HPDE6-E6E7 (cell line): ENCODE measurements at regions not wholly inside any gene's neighbourhood (a gene's known extent, or its start where the extent isn't known, plus 50 kb on each side); places are given as distances from the start of the nearest gene placed in this dataset.
"Not testable (repeated sequence)": the region's sequence is repeated elsewhere in the genome, so short reads cannot be mapped to it uniquely, and the experiment has no call there.

ENCODE experiments used
- DNase-seq: peaks from one replicate; pipeline ENCODE4 v3.0.0; 2011; ENCODE audit warnings: missing footprints; ENCODE audit errors: extremely low spot score

- DNase-seq: no peak
These were observed 163.0 kb downstream of the BRMS1L start for GRCh38 chr14:35988972-35989690.

GRCh38 chr14:35988550-35988949 lies 162.4 kb downstream of the BRMS1L start:
- DNase-seq: no peak

DNA sequence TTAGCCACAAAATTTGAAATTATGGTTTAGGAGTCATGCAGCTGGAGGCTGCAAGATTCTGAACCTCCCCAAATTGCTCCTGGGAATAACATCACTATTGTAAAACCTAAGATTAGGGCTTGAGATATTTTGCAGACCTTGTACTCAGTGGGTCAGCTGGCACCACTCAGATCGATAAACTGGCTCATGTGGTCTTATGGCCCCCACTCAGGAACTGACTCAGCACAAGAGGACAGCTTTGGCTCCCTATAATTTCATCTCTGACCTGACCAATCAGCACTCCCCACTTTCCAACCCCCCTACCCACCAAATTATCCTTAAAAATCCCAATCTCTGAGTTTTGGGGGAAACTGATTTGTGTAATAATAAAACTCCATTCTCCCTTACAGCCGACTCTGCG lies 161.6 kb downstream of the BRMS1L start:
- DNase-seq: no peak

- no peak for DNase-seq
These were observed 160.1 kb downstream of the BRMS1L start for GRCh38 chr14:35986219-35986573.

DNA sequence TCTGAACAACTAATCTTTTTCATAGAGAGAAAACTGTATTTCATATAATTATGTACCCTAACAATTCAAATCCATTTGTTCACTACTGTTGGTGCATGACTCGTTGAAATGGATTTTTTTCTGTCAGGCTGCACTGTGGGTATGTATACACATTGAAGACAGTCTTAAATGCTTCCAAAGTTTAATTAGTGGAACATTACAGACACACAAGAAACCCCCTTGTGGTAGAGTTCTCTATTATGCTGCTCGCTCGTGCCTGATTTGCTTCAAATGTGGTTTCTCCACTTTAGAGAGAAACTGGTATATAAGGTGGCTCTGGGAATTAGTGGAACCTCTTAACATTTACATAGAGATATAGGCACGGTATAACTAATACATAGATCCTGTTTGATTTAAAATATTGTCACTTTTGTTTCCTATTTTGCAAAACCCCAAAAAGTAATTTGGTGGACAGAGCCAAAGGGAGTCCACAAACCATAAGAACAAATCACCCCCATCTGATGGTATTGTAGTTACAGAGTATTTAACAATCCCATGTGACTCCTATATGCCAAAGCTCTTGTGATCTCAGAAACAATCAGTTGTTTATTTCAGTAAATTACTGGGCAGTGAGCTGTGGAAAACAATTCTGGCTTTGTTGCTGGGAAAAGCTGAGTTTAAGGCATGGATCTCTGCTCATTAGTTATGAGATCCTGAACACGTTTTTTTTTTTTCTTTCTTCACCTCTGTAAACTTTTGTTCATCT lies 159.5 kb downstream of the BRMS1L start:
- DNase-seq: no peak

- no peak for DNase-seq
These were observed 153.4 kb downstream of the BRMS1L start for GRCh38 chr14:35979531-35979930.

- no peak for DNase-seq
These were observed 152.4 kb downstream of the BRMS1L start for GRCh38 chr14:35978561-35978960.

DNA sequence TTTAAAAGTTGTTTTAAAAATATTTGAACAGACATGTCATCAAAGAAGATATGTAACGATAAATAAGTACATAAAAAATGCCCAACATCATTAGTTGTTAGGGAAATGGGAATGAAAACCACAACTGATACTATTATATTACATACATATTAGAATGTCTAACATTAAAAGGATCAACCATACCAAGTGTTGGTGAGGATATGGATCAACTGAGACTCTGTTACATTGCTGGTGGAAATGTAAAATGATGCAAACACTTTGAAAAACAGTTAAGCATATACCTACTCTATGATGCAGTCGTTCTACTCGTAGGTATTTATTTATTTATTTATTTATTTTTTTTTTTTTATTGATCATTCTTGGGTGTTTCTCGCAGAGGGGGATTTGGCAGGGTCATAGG lies 149.7 kb downstream of the BRMS1L start:
- no peak for DNase-seq

DNA sequence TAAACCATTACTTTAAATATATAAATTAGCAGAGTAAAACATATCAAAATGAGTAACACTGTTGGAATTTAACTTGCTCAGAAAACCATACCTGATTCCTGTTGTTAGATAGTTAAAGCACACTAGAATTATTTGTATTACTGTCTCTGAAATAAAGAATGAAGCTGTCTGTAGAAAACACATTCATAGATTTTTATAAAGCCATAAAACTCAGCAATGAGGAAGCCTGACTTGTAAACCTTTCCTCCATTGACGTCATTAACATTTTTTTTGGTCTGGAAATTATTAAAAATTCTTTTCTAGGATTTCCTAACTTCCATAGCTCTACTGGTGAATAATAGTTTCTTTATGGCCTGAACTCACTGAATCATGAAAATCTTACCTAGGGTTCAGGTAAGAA lies 147.6 kb downstream of the BRMS1L start:
- no peak for DNase-seq

- no peak for DNase-seq
These were observed 146.0 kb downstream of the BRMS1L start for GRCh38 chr14:35971965-35972630.

- no peak for DNase-seq
These were observed 143.2 kb downstream of the BRMS1L start for GRCh38 chr14:35969310-35969709.

- DNase-seq: no peak
These were observed 139.3 kb downstream of the BRMS1L start for GRCh38 chr14:35965400-35965799.

GRCh38 chr14:35964697-35965286 lies 138.7 kb downstream of the BRMS1L start:
- DNase-seq: no peak

GRCh38 chr14:35963209-35963608 lies 137.1 kb downstream of the BRMS1L start:
- peak; percentile 6 for DNase-seq

DNA sequence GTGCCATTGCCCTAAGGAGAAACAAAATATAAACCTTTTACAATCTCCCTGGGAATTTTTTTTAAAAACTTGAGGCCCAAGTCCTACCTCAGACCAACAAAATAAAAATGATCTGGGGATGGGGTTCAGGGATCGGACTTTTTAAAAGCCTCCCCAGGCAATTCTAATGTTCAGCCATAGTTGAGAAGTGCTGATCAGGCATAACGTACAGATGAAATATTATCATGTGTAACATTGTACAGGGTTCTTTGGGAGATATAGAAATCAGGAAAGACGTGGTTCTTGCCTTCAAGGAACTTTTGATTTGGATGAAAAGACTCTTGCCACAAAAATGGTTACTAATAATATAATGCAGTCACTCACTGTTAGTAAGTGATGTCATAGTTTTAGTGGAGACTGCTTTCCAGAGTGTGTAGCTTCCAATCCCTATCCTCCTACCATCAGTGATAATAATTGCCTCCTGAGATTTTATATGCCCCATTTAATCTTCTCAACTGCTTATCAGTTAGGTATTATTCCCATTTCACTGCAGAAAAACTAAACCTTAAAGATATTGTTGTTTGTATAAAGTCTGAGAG lies 135.6 kb downstream of the BRMS1L start:
- no peak for DNase-seq

DNA sequence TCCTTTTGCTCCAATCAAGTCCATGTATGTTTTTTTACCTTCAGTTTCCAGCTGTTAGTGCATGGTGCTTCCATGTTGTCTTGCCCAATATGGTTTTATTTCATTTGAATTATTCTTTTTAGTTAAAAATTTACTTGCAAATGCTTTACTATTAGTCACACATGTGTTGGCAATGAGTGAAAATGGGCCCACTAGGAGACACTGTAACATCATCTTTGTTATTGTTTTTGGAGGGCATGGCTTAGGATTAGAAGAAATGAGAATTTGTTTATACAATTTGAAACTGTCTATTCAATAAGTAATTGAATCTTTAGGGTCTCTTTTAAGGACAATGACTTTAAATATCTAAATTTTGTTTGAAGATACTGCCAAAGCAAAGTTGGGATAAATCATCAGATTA lies 133.7 kb downstream of the BRMS1L start:
- DNase-seq: no peak

GRCh38 chr14:35958499-35958898 lies 132.4 kb downstream of the BRMS1L start:
- no peak for DNase-seq

DNA sequence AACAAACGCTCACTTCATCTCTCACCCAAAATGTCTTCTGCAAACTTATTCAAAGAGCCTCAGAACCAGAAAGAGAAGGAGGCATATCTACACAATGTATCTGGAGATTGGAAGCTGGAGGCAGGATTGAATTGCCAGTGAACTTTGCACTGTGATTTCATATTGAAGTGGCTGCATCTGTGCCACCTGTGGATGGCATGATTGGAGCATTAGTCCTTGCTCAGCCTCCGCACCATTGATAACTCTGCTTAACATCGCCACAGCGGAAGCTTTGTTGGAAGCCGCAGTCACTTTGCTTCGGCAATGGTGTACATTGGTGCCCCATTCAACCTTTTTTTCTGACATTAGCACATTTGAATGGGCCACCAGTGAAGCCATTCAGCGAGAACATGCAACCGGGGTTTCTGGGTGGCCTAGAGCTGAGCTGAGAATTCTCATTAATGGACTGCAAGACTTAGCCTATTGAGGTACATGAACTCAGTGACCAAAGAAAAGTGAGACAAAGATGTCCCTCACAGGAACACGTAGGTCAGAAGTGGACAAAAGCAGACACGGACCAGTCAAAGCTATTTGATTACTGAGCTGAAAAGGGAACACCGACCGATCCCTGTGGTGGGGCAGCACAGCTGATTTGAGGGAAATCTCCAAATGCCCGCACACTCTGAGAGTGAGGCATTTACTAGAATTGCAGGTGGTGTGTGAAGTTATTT lies 130.4 kb downstream of the BRMS1L start:
- no peak for DNase-seq

GRCh38 chr14:35952584-35952983 lies 126.4 kb downstream of the BRMS1L start:
- no peak for DNase-seq

- no peak for DNase-seq
These were observed 123.9 kb downstream of the BRMS1L start for GRCh38 chr14:35949920-35950513.

DNA sequence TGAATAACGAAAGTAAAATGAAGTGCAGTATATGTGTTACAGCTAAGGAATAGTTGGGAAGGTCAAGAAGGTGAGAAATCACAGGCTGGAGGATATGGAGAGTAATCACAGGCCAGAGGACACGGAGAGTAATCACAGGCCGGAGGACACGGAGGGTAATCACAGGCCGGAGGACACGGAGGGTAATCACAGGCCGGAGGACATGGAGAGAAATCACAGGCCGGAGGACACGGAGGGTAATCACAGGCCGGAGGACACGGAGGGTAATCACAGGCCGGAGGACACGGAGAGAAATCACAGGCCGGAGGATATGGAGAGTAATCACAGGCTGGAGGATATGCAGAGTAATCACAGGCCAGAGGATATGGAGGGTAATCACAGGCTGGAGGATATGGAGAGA lies 121.8 kb downstream of the BRMS1L start:
- not testable (repeated sequence) for DNase-seq
